AG04450 (cell line): ENCODE measurements at regions not wholly inside any gene's neighbourhood (a gene's known extent, or its start where the extent isn't known, plus 50 kb on each side); places are given as distances from the start of the nearest gene placed in this dataset.

Experiments used
- CTCF ChIA-PET: fragments of 300-600, 350-600 bp; formaldehyde crosslinking; extraction: SDS; loops from one replicate; lab custom pipeline; 2022; ENCODE audit warnings: antibody characterized with exemption, inconsistent platforms; lab: Charles Lee
- POLR2A ChIA-PET: fragments of 350-600 bp; formaldehyde crosslinking; extraction: SDS; loops from one replicate; lab custom pipeline; 2021; ENCODE audit warnings: antibody characterized with exemption, inconsistent platforms; lab: Yijun Ruan, JAX
- DNase-seq: peaks from one replicate; pipeline ENCODE4 v3.0.0-alpha.2; 2011; ENCODE audit warnings: low read depth, low spot score
- H3K27ac ChIP-seq: one replicate; pipeline ENCODE4 v1.5.1; 2012; ENCODE audit warnings: low read depth, low read length, control low read depth
- H3K27me3 ChIP-seq: one replicate; pipeline ENCODE4 v1.6.0; 2012; ENCODE audit warnings: low read length; ENCODE audit not compliant: control insufficient read depth, insufficient read depth
- H3K4me3 ChIP-seq: 2 replicates; pipeline ENCODE4 v1.5.1; 2011; ENCODE audit warnings: mild to moderate bottlenecking, low read depth, low read length, control low read depth
- H3K9me3 ChIP-seq: 2 replicates; pipeline ENCODE4 v1.5.1; 2012; ENCODE audit warnings: low read length; ENCODE audit not compliant: control insufficient read depth, insufficient read depth
- TF ChIP-seq, protein P1 (sequence below): IDR thresholded peaks from 2 replicates; pipeline ENCODE4 v1.5.1; 2011; ENCODE audit warnings: low read depth, low read length, control low read depth, inconsistent platforms

DNA sequence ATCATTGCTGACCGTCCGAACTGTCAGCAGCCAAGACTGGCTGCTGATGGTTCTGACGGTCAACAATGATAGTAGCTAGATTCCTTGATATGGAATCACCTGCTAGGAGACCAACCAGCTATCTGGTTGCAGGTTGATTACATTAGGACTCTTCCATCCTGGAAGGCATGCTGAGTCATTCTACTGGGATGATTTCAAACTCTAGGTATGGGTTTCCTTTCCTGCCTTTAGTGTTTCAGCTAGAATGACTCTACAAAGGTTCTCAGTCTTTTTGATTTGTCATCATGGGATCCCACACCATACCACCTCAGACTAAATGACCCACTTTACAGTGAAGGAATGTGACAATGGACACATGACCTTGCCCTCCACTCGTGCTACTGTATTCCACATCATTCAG, 138.1 kb upstream of the KL start:
- POLR2A ChIA-PET = no interaction called here
- Histone ChIP-seq H3K9me3 (no peaks in the 10 kb centered on the region), H3K27ac (no peak overlapping the region), H3K27me3 (no peaks in the 10 kb centered on the region), H3K4me3 (no peak overlapping the region)
- DNase-seq = no peak
- CTCF ChIA-PET = no interaction called here
- TF ChIP-seq, protein P1, sequence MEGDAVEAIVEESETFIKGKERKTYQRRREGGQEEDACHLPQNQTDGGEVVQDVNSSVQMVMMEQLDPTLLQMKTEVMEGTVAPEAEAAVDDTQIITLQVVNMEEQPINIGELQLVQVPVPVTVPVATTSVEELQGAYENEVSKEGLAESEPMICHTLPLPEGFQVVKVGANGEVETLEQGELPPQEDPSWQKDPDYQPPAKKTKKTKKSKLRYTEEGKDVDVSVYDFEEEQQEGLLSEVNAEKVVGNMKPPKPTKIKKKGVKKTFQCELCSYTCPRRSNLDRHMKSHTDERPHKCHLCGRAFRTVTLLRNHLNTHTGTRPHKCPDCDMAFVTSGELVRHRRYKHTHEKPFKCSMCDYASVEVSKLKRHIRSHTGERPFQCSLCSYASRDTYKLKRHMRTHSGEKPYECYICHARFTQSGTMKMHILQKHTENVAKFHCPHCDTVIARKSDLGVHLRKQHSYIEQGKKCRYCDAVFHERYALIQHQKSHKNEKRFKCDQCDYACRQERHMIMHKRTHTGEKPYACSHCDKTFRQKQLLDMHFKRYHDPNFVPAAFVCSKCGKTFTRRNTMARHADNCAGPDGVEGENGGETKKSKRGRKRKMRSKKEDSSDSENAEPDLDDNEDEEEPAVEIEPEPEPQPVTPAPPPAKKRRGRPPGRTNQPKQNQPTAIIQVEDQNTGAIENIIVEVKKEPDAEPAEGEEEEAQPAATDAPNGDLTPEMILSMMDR = no peak

DNA sequence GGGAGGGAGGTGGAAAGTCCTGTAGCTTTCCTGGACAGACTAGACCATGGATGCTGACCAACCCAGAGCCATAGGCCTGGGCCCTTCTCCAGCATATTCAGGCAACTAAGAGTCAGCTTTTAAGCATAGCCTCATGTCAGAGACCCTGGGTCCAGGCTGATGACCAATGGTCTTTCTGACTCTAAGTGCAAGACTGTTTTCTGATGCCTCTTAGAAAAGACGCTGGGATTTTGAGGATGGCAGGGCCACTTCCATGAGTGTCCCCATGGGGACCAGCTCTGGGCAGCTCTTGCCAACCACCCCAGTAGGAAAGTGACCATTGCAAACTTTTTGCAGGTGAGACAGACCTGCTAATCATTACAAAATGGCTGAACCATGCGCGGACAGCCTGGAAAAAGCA, 135.6 kb upstream of the KL start:
- ChIA-PET CTCF (no interaction called here), POLR2A (no interaction called here)
- Histone ChIP-seq H3K9me3 (no peaks in the 10 kb centered on the region), H3K27me3 (no peaks in the 10 kb centered on the region), H3K27ac (no peak overlapping the region), H3K4me3 (no peak overlapping the region)
- TF ChIP-seq, protein P1 = no peak
- DNase-seq = no peak

DNA sequence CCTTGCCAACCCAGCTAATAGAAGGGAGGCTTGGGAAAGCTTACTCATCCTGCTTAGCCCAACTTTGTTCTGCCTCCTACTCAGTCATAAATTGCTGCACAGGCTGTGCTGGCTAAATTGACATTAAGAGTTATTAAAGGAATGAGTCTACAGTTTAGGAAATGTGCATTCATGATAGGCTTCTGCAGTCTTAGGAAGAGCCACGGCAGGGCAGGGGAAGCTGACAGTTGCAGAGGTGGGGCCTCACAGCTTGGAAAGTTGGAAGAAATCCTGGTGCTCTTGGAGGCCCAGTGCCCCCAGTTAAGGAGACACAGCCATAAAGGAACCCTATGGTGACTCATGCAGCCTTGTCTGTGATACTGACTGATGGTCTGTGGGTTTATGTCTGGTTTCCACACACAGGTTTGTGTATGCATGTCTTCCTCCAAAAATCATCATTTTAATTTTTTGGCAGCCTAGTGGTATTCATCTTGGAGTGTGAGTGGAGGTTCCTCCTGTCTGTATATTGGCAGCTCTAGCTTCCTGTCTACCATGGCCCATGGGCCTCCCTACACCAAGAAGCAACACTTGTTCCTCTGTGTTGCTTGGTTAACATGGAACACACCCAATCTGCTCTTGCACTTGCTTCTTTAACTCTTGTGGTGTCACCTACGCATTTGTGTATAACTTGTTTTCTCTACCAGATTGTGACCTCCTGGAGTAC, 135.0 kb upstream of the KL start:
- ChIA-PET POLR2A (interaction anchor here (0.6 kb wide), 1 partner anchor 837 kb away, joined by 7 read pairs; no protein-coding TSS in a partner anchor), CTCF (no interaction called here)
- TF ChIP-seq, protein P1 = no peak
- H3K27ac ChIP-seq = no peak overlapping the region
- DNase-seq = no peak
- H3K4me3 ChIP-seq = no peak overlapping the region
- no peaks in the 10 kb centered on the region for H3K27me3 ChIP-seq
- H3K9me3 ChIP-seq = no peaks in the 10 kb centered on the region

DNA sequence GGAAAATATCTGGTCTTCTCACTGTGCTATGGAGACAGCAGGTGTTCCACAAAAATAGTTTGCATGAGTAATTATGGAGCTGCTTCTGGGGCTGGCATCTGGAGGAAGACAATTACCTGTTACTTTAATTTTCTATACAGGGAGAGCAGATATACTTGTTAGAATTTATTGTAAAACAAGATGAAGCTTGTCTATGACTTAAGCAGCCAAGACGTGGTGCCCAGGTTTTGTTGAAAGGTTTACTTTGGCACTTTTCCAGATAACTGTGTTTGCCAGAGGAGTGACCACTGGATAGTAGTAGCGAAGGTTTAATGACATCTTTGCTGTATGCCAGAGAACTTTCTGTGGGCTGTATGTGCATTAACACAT, 134.5 kb upstream of the KL start:
- H3K9me3 ChIP-seq = no peaks in the 10 kb centered on the region
- ChIA-PET POLR2A (interaction anchor here (0.6 kb wide), 1 partner anchor 836 kb away, joined by 7 read pairs; no protein-coding TSS in a partner anchor), CTCF (no interaction called here)
- H3K4me3 ChIP-seq = no peak overlapping the region
- TF ChIP-seq, protein P1 = no peak
- no peak for DNase-seq
- no peaks in the 10 kb centered on the region for H3K27me3 ChIP-seq
- H3K27ac ChIP-seq = no peak overlapping the region

DNA sequence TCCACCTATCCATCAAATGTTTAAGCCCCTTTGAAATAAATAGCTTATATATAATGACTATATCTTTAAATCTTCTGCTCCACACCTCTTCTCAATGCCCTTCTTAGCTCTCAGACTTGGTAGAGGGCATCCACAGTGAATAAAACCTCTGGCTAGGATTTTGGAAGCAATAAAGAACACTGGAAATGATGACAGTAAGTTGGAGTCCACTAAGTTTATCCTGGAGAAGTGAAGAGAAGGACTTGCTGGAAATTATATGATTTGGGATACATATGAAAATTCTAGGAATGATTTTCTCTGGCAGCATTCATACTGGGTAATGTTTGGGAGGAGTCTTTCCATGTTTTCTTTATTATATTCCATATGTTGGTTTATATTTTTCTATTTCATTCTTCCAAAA, 133.5 kb upstream of the KL start:
- ChIA-PET CTCF (interaction anchor here (0.6 kb wide), 1 partner anchor 150 kb away, joined by 3 read pairs; no protein-coding TSS in a partner anchor), POLR2A (no interaction called here)
- H3K4me3 ChIP-seq = no peak overlapping the region
- H3K9me3 ChIP-seq = peaks cover 6% of the 10 kb centered on the region; the same call in 1 of the 2 replicates
- TF ChIP-seq, protein P1 = no peak
- H3K27me3 ChIP-seq = no peaks in the 10 kb centered on the region
- no peak overlapping the region for H3K27ac ChIP-seq
- no peak for DNase-seq
